HEK293 (cell line): ENCODE measurements at regions not wholly inside any gene's neighbourhood (a gene's known extent, or its start where the extent isn't known, plus 50 kb on each side); places are given as distances from the start of the nearest gene placed in this dataset.

Experiments
- HOXA7 ChIP-seq: sonication (generic); formaldehyde crosslinking; IDR thresholded peaks from 2 replicates; pipeline ENCODE4 v1.8.1; 2022; ENCODE audit warnings: missing genetic modification reagents, borderline replicate concordance
- TF ChIP-seq, protein P1 (sequence below): fragments of 450-650 bp; formaldehyde crosslinking; IDR thresholded peaks from 2 replicates; pipeline ENCODE4 v1.5.1; 2016; ENCODE audit warnings: missing biosample characterization, missing genetic modification characterization

DNA sequence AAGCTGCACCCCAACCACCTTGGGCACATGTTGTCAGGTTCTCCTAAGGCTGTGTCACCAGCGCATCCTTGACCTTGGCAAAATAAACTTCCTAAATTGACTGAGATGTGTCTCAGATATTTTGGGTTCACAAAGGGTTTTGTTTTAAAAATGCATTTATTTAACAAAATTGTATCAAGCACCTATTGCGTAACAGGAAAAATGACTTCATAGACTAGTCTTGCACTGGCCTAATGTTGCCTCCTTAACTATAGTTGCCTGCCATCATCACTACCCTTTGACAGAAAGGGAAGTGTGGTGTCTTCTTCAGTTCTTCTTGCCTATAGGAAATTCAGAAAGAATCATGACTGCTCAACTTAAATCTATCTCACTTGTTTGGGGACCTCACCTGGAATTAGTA, 374.2 kb downstream of the SH2D1A start:
- no peak for TF ChIP-seq HOXA7 (CRISPR knock-in tag)
- TF ChIP-seq, protein P1, sequence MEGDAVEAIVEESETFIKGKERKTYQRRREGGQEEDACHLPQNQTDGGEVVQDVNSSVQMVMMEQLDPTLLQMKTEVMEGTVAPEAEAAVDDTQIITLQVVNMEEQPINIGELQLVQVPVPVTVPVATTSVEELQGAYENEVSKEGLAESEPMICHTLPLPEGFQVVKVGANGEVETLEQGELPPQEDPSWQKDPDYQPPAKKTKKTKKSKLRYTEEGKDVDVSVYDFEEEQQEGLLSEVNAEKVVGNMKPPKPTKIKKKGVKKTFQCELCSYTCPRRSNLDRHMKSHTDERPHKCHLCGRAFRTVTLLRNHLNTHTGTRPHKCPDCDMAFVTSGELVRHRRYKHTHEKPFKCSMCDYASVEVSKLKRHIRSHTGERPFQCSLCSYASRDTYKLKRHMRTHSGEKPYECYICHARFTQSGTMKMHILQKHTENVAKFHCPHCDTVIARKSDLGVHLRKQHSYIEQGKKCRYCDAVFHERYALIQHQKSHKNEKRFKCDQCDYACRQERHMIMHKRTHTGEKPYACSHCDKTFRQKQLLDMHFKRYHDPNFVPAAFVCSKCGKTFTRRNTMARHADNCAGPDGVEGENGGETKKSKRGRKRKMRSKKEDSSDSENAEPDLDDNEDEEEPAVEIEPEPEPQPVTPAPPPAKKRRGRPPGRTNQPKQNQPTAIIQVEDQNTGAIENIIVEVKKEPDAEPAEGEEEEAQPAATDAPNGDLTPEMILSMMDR (tag by site-specific recombination), result no peak
